PC-9 (cell line): ENCODE measurements at regions not wholly inside any gene's neighbourhood (a gene's known extent, or its start where the extent isn't known, plus 50 kb on each side); places are given as distances from the start of the nearest gene placed in this dataset.

Source experiments
- BruUV-seq: library from RNA; stranded (reverse); fragments of 400-500 nt; replicated peaks from 2 replicates; lab custom pipeline; 2021; lab: Mats Ljungman, UMichigan
- CTCF ChIA-PET: fragments of 300-600 bp; sonication (Branson Sonifier 250); formaldehyde crosslinking; loops from one replicate; lab custom pipeline; 2022; ENCODE audit warnings: antibody characterized with exemption; lab: Charles Lee
- POLR2A ChIA-PET: fragments of 300-600 bp; sonication (Branson Sonifier 250); formaldehyde crosslinking; loops from one replicate; lab custom pipeline; 2022; ENCODE audit warnings: antibody characterized with exemption; ENCODE audit not compliant: unreplicated experiment; lab: Charles Lee
- DNase-seq, 2 experiments: peaks; one replicate each; pipeline versions ENCODE4 v3.0.0 to v3.0.0-alpha.2; 2015 to 2022; ENCODE audit warnings: mixed read lengths in 1 of 2
- H2AFZ ChIP-seq: fragments of 200-600 bp; sonication (generic); 2 replicates; pipeline ENCODE4 v1.8.1; 2017; ENCODE audit warnings: antibody characterized with exemption
- H3F3A ChIP-seq: fragments of 200-600 bp; sonication (generic); 2 replicates; pipeline ENCODE4 v1.8.1; 2017; ENCODE audit warnings: antibody characterized with exemption, mild to moderate bottlenecking, low read depth; ENCODE audit not compliant: insufficient read depth
- H3K27ac ChIP-seq: fragments of 200-600 bp; sonication (generic); 2 replicates; pipeline ENCODE4 v1.6.1; 2016; ENCODE audit warnings: mixed run types
- H3K27me3 ChIP-seq: fragments of 200-600 bp; sonication (generic); 2 replicates; pipeline ENCODE4 v1.6.1; 2016; ENCODE audit warnings: low read depth, mixed run types; ENCODE audit not compliant: insufficient read depth
- H3K36me3 ChIP-seq: fragments of 200-600 bp; sonication (generic); 2 replicates; pipeline ENCODE4 v1.6.1; 2016; ENCODE audit warnings: low read depth, mixed run types
- H3K4me1 ChIP-seq: fragments of 200-600 bp; sonication (generic); replicated peaks from 2 replicates; pipeline ENCODE4 v1.6.1; 2016; ENCODE audit warnings: mixed run types; ENCODE audit not compliant: insufficient read depth
- H3K4me2 ChIP-seq: fragments of 200-600 bp; sonication (generic); 2 replicates; pipeline ENCODE4 v1.6.1; 2017; ENCODE audit warnings: mixed run types
- H3K4me3 ChIP-seq: fragments of 200-600 bp; sonication (generic); 2 replicates; pipeline ENCODE4 v1.6.1; 2016; ENCODE audit warnings: mixed run types
- H3K79me2 ChIP-seq: fragments of 200-600 bp; sonication (generic); 2 replicates; pipeline ENCODE4 v1.6.1; 2017; ENCODE audit warnings: low read depth, mixed run types
- H3K9me2 ChIP-seq: fragments of 200-600 bp; sonication (generic); 2 replicates; pipeline ENCODE4 v1.8.1; 2017; ENCODE audit warnings: mild to moderate bottlenecking; ENCODE audit not compliant: insufficient read depth
- H3K9me3 ChIP-seq: fragments of 200-600 bp; sonication (generic); 2 replicates; pipeline ENCODE4 v1.8.1; 2016; ENCODE audit warnings: low read depth; ENCODE audit not compliant: insufficient read depth
- H4K20me1 ChIP-seq: fragments of 200-600 bp; sonication (generic); 2 replicates; pipeline ENCODE4 v1.8.1; 2017; ENCODE audit not compliant: insufficient read depth
- EZH2 ChIP-seq: fragments of 200-600 bp; sonication (generic); IDR thresholded peaks from 2 replicates; pipeline ENCODE4 v1.8.0; 2017; ENCODE audit warnings: antibody characterized with exemption, low read depth
- intact Hi-C: fragments of 100-400 bp; cut with micrococcal nuclease; formaldehyde crosslinking; loops from one replicate; pipeline ENCODE4 v1.10.0; 2022; ENCODE audit not compliant: unreplicated experiment
- TF ChIP-seq, protein P1 (sequence below): fragments of 200-600 bp; sonication (generic); conservative IDR thresholded peaks from 2 replicates; pipeline ENCODE4 v1.6.1; 2017; ENCODE audit warnings: mixed run types, antibody characterized with exemption, mild to moderate bottlenecking, moderate library complexity

GRCh38 chr9:99593610-99594009 is 228.1 kb upstream of the NR4A3 start:
- no TSS peak for BruUV-seq
- Histone ChIP-seq H3K27me3 (no peaks in the 10 kb centered on the region), H3K79me2 (no peaks in the 10 kb centered on the region), H3F3A (no peaks in the 10 kb centered on the region), H3K9me2 (no peaks in the 10 kb centered on the region), H2AFZ (no peak overlapping the region), H3K9me3 (no peaks in the 10 kb centered on the region), H3K4me3 (no peak overlapping the region), H3K27ac (no peak overlapping the region), H3K36me3 (no peaks in the 10 kb centered on the region), H3K4me1 (no peaks in the 10 kb centered on the region), H3K4me2 (no peak overlapping the region), H4K20me1 (no peaks in the 10 kb centered on the region)
- ChIA-PET CTCF (no interaction called here), POLR2A (no interaction called here)
- TF ChIP-seq, protein P1, sequence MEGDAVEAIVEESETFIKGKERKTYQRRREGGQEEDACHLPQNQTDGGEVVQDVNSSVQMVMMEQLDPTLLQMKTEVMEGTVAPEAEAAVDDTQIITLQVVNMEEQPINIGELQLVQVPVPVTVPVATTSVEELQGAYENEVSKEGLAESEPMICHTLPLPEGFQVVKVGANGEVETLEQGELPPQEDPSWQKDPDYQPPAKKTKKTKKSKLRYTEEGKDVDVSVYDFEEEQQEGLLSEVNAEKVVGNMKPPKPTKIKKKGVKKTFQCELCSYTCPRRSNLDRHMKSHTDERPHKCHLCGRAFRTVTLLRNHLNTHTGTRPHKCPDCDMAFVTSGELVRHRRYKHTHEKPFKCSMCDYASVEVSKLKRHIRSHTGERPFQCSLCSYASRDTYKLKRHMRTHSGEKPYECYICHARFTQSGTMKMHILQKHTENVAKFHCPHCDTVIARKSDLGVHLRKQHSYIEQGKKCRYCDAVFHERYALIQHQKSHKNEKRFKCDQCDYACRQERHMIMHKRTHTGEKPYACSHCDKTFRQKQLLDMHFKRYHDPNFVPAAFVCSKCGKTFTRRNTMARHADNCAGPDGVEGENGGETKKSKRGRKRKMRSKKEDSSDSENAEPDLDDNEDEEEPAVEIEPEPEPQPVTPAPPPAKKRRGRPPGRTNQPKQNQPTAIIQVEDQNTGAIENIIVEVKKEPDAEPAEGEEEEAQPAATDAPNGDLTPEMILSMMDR, result no peak
- no peak for TF ChIP-seq EZH2
- intact Hi-C loops, result no loop called here
- no peak for DNase-seq

DNA sequence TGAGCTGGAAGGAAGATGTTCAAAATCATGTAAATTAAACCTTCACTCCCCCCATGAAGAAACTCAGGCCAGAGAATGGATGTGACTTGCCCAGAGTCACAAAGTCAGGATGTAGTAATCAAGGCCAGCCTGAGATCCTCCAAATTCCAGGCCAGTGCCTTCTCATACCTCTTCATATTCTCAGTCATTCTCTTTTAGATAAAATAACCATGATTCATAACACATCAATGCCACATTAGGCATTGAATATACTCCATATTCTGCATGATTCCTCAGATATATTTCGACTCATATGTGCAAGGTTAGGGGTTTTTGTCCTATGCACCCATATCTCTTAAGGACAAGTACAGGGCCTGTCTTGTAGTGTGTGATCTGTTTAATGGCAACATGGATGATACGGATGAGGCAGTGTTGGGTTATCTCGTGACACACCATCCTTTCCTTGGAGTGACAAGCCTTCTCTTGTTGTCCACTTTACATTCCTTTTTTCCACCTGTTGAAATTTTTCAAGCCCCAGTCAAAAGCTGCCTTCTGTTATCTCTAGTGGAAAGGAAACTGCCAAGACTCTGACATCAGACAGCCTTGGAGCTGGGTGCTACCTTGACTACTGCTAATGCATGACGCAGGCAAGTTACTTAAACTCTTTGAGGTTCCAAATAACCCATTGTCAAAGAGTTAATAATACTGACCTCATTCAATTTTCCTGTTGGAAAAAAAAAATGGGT is 227.5 kb upstream of the NR4A3 start:
- H3K27me3 ChIP-seq, result no peaks in the 10 kb centered on the region
- H3K79me2 ChIP-seq, result no peaks in the 10 kb centered on the region
- POLR2A ChIA-PET, result no interaction called here
- no peak overlapping the region for H3K4me2 ChIP-seq
- no peak for TF ChIP-seq EZH2
- TF ChIP-seq, protein P1, result no peak
- no TSS peak for BruUV-seq
- intact Hi-C loops, result no loop called here
- H3F3A ChIP-seq, result no peaks in the 10 kb centered on the region
- no peaks in the 10 kb centered on the region for H4K20me1 ChIP-seq
- no peaks in the 10 kb centered on the region for H3K4me1 ChIP-seq
- CTCF ChIA-PET, result no interaction called here
- no peaks in the 10 kb centered on the region for H3K9me2 ChIP-seq
- no peaks in the 10 kb centered on the region for H3K9me3 ChIP-seq
- H3K27ac ChIP-seq, result no peak overlapping the region
- no peaks in the 10 kb centered on the region for H3K36me3 ChIP-seq
- no peak overlapping the region for H2AFZ ChIP-seq
- H3K4me3 ChIP-seq, result no peak overlapping the region
- DNase-seq, result no peak

- BruUV-seq, result no TSS peak
- H2AFZ ChIP-seq, result no peak overlapping the region
- no peaks in the 10 kb centered on the region for H3K79me2 ChIP-seq
- no peak overlapping the region for H3K4me2 ChIP-seq
- no peaks in the 10 kb centered on the region for H3K4me1 ChIP-seq
- ChIA-PET CTCF (no interaction called here), POLR2A (no interaction called here)
- no peak for TF ChIP-seq EZH2
- TF ChIP-seq, protein P1, result no peak
- H3K4me3 ChIP-seq, result no peak overlapping the region
- no peaks in the 10 kb centered on the region for H4K20me1 ChIP-seq
- H3F3A ChIP-seq, result no peaks in the 10 kb centered on the region
- no peaks in the 10 kb centered on the region for H3K9me2 ChIP-seq
- H3K9me3 ChIP-seq, result no peaks in the 10 kb centered on the region
- H3K27ac ChIP-seq, result no peak overlapping the region
- H3K36me3 ChIP-seq, result no peaks in the 10 kb centered on the region
- no peak for DNase-seq
- intact Hi-C loops, result no loop called here
- H3K27me3 ChIP-seq, result no peaks in the 10 kb centered on the region
Observed at GRCh38 chr9:99595796-99596195, 225.9 kb upstream of the NR4A3 start.
